ENCODE measurements at regions not wholly inside any gene's neighbourhood (a gene's known extent, or its start where the extent isn't known, plus 50 kb on each side); places are given as distances from the start of the nearest gene placed in this dataset.

DNA sequence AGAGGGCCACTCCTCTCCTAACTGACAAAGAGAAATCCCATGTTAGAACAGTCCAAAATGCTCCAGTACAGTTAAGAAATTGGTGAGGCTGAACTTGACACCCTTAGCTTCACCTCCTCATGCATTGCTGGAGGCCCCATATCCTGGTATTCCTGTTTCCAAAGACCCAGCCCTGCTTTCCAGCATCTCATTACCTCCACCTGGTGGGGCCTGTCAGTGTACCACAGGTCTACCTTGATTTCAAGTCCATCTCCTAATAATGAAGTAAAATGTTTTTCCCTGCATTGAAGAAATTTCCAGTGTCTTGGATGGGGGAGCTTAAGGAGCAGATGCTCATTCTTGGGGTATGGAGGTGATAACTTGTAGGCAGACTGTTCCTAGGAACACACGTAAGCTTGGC lies 70.6 kb upstream of the S1PR3 start:
- H3K27ac ChIP-seq = no peak overlapping the region
- peaks cover 46% of the 10 kb centered on the region for H3K9me3 ChIP-seq
- no peak overlapping the region for H3K9ac ChIP-seq
- no peaks in the 10 kb centered on the region for H3K27me3 ChIP-seq
- H4K20me1 ChIP-seq = no peaks in the 10 kb centered on the region
- peak overlapping the region; percentile 86 for H3K4me2 ChIP-seq
- H3K4me1 ChIP-seq = peaks cover 64% of the 10 kb centered on the region
- peaks cover 11% of the 10 kb centered on the region for H3K36me3 ChIP-seq
- no peak overlapping the region for H3K4me3 ChIP-seq
- TF ChIP-seq Cebpa-rat (IDR thresholded peaks at IDR 0.05) = no peak

DNA sequence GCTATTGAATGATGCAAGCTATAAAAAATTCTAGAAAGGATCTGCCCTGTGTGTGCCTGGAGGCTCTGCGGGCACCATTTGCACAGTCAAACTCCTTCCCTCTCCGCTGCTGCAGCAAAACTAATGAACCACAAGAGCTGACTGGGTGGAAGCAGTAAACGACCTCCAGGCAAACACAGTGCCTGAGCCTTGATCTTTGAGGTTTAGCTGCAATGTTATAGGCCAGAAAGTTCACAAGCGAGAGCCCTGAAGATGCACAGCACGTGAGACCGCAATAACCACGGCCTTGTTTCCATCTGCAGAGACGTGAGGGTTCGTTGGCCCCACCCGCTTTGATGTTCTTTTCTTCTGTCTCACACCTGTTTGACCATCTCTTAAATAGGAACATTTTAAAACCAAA lies 69.2 kb upstream of the S1PR3 start:
- no peak overlapping the region for H3K4me3 ChIP-seq
- TF ChIP-seq Cebpa-rat (IDR thresholded peaks at IDR 0.05) = no peak
- H3K9me3 ChIP-seq = peaks cover 36% of the 10 kb centered on the region
- H4K20me1 ChIP-seq = no peaks in the 10 kb centered on the region
- H3K9ac ChIP-seq = no peak overlapping the region
- H3K27me3 ChIP-seq = no peaks in the 10 kb centered on the region
- H3K27ac ChIP-seq = peak overlapping the region; percentile 55
- peaks cover 71% of the 10 kb centered on the region for H3K4me1 ChIP-seq
- peak overlapping the region; percentile 86 for H3K4me2 ChIP-seq
- H3K36me3 ChIP-seq = peaks cover 11% of the 10 kb centered on the region

DNA sequence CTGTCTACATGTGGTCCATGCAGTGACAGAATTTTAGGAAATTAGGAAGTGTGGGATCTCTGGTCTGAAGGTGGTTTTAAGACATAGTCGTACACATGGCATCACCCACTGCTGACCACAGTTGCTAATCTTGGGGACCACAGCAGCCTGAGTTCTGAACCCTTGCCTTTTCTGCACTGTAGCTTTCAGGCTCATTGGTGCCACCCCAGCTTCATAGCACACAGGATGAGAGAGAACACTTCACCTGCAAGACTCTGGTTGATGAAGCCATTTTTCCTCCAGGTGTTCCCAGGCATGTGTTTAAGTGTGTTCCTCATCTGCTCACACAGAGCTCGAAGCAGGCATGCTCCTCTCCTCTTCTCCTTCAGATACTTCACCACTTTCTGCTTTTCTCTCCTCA lies 68.2 kb upstream of the S1PR3 start:
- Histone ChIP-seq H3K4me1 (peaks cover 81% of the 10 kb centered on the region), H3K27ac (no peak overlapping the region), H3K9ac (no peak overlapping the region), H3K36me3 (peaks cover 2% of the 10 kb centered on the region; the same call in 1 of the 2 replicates), H3K27me3 (no peaks in the 10 kb centered on the region), H3K4me3 (no peak overlapping the region), H3K4me2 (peak overlapping the region; percentile 86), H4K20me1 (no peaks in the 10 kb centered on the region), H3K9me3 (peaks cover 26% of the 10 kb centered on the region)
- TF ChIP-seq Cebpa-rat (IDR thresholded peaks at IDR 0.05) = no peak

DNA sequence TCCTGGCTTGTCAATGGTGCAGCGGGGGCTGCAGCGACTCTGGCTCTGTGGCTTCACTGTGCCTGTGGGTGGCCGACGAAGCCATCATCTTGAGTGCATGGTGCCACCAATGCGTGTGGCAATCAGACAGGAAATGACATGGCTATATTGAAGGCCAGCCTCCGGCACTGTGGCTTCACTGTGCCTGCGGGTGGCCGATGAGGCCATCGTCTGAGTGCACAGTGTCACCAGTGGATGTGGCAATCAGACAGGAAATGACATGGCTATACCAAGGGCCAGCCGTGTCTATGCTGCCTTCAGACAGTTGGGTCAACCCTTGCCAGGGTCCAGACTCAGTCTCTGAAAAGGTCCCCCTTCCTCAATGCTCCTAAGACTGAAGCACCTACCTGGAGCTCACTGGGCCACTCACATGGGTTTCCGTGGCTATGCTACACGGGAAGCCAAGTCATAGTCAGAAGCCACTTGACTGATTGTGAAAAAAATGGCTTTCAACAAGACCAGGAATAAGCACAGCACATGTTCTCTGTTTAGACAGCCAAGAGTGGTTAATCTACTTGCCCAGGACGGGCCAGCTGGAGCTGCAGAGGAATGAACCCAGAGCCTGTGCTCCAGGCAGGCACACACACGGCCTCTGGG lies 67.5 kb upstream of the S1PR3 start:
- Histone ChIP-seq H3K27ac (no peak overlapping the region), H3K9ac (no peak overlapping the region), H3K27me3 (no peaks in the 10 kb centered on the region), H4K20me1 (no peaks in the 10 kb centered on the region), H3K4me2 (peak overlapping the region; percentile 86), H3K4me3 (no peak overlapping the region), H3K4me1 (peaks cover 87% of the 10 kb centered on the region), H3K36me3 (no peaks in the 10 kb centered on the region), H3K9me3 (peaks cover 19% of the 10 kb centered on the region)
- no peak for TF ChIP-seq Cebpa-rat (IDR thresholded peaks at IDR 0.05)

DNA sequence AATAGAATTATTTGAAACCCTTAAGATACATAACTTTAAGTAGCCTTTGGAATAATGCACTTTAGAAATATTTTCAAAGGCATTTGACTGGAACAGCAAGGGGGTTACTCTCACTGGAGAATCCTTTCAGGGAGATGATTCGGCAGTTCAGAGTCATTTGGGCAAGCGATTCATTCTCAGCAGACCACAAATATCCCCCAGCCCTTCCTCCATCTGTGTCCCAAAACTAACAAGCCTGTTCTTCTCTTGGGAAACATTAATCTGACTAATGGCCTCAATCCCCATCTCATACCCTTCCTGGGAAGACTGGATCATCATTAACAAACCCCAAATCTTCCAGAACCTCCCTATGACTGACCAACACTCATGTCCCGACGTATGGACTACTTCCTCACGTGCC lies 65.8 kb upstream of the S1PR3 start:
- H3K4me2 ChIP-seq = peak overlapping the region; percentile 86
- peaks cover 6% of the 10 kb centered on the region for H3K9me3 ChIP-seq
- peak overlapping the region; percentile 80; the same call in 1 of the 2 replicates for H3K27ac ChIP-seq
- no peaks in the 10 kb centered on the region for H3K27me3 ChIP-seq
- no peak overlapping the region for H3K4me3 ChIP-seq
- no peak for TF ChIP-seq Cebpa-rat (IDR thresholded peaks at IDR 0.05)
- no peak overlapping the region for H3K9ac ChIP-seq
- H4K20me1 ChIP-seq = no peaks in the 10 kb centered on the region
- no peaks in the 10 kb centered on the region for H3K36me3 ChIP-seq
- peaks cover 83% of the 10 kb centered on the region for H3K4me1 ChIP-seq

DNA sequence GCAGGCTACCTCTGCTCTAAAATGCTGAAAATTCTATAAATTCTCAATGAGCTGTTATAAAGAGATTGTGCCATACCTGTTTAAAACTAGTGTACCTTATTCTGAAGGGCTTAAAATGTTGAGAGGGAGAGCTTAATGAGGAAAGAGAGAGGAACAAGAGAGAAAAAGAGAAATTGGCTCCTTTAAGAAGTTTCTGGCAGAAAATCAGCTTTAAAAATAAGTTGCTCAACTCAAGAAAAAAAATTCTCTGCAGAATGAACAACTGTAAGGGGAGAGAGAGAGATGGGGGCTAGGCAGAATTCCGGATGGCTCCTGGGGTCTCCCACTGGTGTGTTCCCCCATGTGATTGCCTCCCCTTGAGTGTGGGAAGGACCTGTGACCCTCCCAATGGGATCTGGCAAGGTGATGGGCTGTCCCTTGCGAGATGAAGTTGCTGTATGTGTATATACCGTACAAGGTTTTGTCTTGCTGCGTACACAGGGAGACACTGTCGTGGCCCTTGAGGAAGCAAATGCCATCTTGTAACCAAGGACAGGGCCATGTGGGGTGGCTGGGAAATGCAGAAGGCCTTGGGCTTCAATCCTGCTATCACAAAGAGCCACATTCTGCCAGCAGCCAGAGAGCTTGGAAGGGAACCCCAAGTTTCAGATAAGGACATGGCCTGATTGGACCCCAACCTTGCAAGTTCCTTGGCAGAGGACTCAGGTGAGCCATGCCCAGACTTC lies 64.3 kb upstream of the S1PR3 start:
- Histone ChIP-seq H3K27ac (peak overlapping the region; percentile 80), H3K4me3 (no peak overlapping the region)

DNA sequence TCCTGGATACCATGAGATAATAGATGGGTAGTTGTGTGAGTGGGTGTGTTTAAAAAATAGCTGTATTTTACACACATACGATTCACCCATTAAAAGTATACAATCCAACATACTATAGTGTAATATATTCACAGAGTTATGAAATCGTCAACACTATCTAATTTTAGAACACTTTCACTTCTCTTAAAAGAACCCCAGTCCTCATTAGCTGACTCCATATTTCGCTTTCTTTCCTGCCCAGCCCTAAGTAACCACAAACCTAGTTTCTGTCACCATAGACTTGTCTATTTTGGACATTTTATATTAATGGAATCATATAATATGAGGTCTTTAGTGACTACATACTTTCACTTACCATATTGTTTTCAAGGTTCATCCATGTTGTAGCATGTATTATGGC lies 63.8 kb upstream of the S1PR3 start:
- Histone ChIP-seq H3K9ac (no peak overlapping the region), H3K4me2 (peak overlapping the region; percentile 86), H3K36me3 (no peaks in the 10 kb centered on the region), H4K20me1 (no peaks in the 10 kb centered on the region), H3K9me3 (peaks cover 24% of the 10 kb centered on the region), H3K4me1 (peaks cover 62% of the 10 kb centered on the region), H3K27me3 (no peaks in the 10 kb centered on the region), H3K4me3 (no peak overlapping the region), H3K27ac (peak overlapping the region; percentile 80)
- TF ChIP-seq Cebpa-rat (IDR thresholded peaks at IDR 0.05) = no peak

More for the DNA sequence above, 64.3 kb upstream of the S1PR3 start:
- Histone ChIP-seq H3K4me2 (peak overlapping the region; percentile 86), H3K36me3 (no peaks in the 10 kb centered on the region), H4K20me1 (no peaks in the 10 kb centered on the region), H3K27me3 (no peaks in the 10 kb centered on the region), H3K9me3 (peaks cover 18% of the 10 kb centered on the region), H3K4me1 (peaks cover 68% of the 10 kb centered on the region), H3K9ac (no peak overlapping the region)
- TF ChIP-seq Cebpa-rat (IDR thresholded peaks at IDR 0.05) = no peak

DNA sequence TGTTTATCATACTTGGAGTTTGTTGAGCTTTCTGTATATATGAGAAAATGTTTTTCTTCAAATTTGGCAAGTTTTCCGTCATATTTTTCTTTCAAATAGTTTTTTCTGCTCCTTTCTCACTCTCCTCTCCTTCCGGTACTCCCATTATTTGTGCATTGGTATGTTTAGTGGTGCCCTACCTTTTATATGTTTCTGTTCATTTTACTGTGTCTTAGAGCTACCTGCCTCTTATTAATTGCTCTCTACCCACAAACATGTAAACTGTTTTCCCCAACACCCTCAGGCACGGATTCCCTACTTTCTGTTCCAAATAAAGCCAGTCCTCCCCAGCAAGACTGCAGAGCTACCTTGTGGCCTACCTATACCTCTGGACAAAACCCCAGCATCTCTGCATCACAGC lies 60.6 kb upstream of the S1PR3 start:
- Histone ChIP-seq H3K27ac (no peak overlapping the region), H3K27me3 (no peaks in the 10 kb centered on the region), H3K9me3 (peaks cover 40% of the 10 kb centered on the region), H3K4me2 (no peak overlapping the region), H3K4me1 (peaks cover 52% of the 10 kb centered on the region), H3K36me3 (no peaks in the 10 kb centered on the region), H3K4me3 (no peak overlapping the region), H3K9ac (no peak overlapping the region), H4K20me1 (no peaks in the 10 kb centered on the region)
- TF ChIP-seq Cebpa-rat (IDR thresholded peaks at IDR 0.05) = no peak

DNA sequence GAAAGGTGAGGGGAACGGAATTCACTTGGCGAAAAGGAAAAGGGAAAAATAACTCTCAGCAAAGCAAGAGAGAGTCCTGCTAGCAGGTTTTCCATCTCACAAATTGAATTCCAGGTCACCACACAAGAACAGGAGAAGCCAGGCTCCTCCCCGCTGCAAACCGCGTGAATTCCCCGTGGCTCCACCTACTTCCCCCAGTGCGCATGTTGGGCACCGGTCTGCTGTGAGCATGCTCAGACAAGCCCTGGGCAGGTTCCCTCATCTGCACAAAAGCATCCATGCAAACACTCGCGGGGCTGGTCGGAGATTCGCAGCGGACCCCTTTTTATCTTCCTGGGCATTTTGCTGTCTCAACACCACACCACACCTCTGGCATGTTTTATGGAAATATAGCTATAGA lies 58.5 kb upstream of the S1PR3 start:
- Histone ChIP-seq H3K4me3 (no peak overlapping the region), H3K4me1 (peaks cover 31% of the 10 kb centered on the region), H3K9ac (no peak overlapping the region), H4K20me1 (no peaks in the 10 kb centered on the region), H3K9me3 (peaks cover 40% of the 10 kb centered on the region), H3K27ac (no peak overlapping the region), H3K4me2 (no peak overlapping the region), H3K36me3 (no peaks in the 10 kb centered on the region), H3K27me3 (no peaks in the 10 kb centered on the region)
- TF ChIP-seq Cebpa-rat (IDR thresholded peaks at IDR 0.05) = no peak

DNA sequence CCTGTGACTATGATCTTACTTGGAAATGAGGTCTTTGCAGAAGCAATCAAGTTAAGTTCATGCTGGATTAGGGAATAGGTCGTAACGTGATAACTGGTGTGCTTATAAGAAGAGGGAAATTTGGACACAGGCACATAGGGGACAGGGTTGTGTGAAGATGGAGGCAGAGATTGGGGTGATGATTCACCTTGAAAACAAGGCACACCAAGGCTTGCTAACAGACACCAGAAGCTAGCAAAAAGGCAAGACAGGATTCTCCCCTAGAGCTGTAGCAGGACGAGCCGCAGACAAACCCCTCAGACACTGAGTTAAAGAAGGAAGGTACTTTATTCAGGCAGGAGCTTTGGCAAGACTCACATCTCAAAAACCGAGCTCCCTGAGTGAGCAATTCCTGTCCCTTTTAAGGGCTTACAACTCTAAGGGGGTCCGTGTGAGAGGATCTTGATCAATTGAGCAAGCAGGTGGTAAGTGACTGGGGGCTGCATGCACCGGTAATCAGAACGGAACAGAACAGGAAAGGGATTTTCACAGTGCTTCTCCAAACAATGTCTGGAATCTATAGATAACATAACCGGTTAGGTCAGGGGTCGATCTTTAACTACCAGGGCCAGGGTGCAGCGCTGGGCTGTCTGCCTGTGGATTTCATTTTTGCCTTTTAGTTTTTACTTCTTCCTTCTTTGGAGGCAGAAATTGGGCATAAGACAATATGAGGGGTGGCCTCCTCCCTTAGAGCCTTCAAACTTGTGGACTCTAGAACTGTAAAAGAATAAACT lies 57.5 kb upstream of the S1PR3 start:
- H3K9ac ChIP-seq = no peak overlapping the region
- peak overlapping the region; percentile 48 for H3K4me2 ChIP-seq
- no peak for TF ChIP-seq Cebpa-rat (IDR thresholded peaks at IDR 0.05)
- no peaks in the 10 kb centered on the region for H3K27me3 ChIP-seq
- H3K36me3 ChIP-seq = no peaks in the 10 kb centered on the region
- H3K9me3 ChIP-seq = peaks cover 40% of the 10 kb centered on the region
- no peak overlapping the region; the same call in 1 of the 2 replicates for H3K27ac ChIP-seq
- no peak overlapping the region for H3K4me3 ChIP-seq
- peaks cover 22% of the 10 kb centered on the region for H3K4me1 ChIP-seq
- no peaks in the 10 kb centered on the region for H4K20me1 ChIP-seq
